ENCODE measurements at regions not wholly inside any gene's neighbourhood (a gene's known extent, or its start where the extent isn't known, plus 50 kb on each side); places are given as distances from the start of the nearest gene placed in this dataset.

DNA sequence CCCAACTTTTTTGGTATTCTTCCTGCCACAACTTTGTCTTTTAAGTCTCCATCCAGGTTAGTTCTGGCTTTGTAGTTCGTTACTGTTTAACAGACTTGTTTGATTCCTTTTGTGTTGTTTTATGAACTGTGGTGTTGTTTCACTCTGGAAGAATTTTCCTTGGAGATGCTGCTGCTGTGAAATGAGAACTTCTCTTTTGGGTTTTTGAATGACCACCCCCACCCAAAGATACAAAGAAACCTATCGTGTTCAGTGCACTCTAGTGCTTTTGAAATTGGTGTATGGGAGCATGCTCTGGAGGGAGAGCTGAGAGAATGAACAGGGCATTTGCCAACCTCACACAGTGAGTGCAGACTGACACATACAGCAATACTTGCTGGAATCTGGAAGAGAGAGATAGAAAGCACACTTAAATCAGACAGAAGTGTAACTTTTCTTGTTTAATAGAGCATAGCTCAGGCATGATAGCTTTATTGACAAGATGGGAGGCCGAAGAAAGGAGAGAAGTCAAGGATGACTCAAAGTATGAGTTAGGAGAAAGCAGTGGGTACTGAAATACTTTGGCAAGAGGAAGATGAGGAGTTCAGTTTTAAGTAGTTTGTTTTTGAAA, 293.1 kb downstream of the SOX4 start:
- ChIA-PET CTCF (no interaction called here), POLR2A (ENCODE audit: low non-redundant PET) (no interaction called here)
- DNase-seq (ENCODE audit: low spot score) = no peak
- TF ChIP-seq, protein P1, sequence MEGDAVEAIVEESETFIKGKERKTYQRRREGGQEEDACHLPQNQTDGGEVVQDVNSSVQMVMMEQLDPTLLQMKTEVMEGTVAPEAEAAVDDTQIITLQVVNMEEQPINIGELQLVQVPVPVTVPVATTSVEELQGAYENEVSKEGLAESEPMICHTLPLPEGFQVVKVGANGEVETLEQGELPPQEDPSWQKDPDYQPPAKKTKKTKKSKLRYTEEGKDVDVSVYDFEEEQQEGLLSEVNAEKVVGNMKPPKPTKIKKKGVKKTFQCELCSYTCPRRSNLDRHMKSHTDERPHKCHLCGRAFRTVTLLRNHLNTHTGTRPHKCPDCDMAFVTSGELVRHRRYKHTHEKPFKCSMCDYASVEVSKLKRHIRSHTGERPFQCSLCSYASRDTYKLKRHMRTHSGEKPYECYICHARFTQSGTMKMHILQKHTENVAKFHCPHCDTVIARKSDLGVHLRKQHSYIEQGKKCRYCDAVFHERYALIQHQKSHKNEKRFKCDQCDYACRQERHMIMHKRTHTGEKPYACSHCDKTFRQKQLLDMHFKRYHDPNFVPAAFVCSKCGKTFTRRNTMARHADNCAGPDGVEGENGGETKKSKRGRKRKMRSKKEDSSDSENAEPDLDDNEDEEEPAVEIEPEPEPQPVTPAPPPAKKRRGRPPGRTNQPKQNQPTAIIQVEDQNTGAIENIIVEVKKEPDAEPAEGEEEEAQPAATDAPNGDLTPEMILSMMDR (conservative IDR thresholded peaks at IDR 0.05; ENCODE audit: low read depth) = no peak
- no peak overlapping the region for H3K27ac ChIP-seq

DNA sequence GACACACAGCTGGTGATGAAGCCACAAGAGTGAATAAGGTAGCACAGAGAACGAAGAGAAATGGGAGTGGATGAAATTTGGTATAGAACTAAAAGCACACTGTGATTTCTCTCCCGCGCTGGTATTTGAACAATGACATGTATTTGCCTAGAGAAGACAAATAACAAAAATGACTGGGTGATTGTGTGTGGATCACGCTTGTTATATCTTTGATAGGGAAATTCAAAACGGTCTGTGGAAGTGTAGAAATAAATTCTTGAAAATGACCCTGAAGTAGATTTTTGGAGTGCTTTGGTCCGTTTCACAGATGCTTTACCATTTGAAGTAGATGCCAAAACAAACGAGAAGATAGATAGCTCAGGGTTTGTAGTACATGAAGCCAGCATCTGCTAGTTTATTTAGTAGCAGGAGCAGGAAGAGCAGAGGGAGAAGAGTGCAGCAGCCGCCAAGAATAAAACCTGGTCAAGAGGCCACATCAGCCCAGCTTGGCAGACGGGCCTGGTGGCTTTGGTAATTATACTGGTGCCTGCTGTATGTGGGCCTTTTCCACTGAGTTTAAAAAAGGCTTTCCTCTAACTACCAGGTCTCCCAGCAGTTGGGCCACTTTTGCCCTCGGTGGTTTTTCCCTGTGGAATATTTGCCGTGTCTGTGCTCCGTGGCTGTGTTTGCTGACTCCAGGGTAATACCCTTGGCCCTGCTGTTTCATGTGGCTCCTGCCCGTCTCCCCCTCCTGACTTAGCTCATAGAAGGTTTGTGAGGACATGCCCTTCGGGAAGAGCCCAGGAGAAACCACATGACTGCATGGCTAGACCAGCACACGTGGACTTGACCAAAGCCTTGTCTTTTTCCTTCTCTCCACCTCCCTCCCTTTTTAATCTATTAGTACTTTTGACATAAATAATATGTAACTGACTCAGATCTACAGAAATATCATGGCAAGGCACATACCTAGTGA, 294.0 kb downstream of the SOX4 start:
- CTCF ChIA-PET = no interaction called here
- H3K27ac ChIP-seq = peak overlapping the region; percentile 40
- TF ChIP-seq, protein P1 (conservative IDR thresholded peaks at IDR 0.05; ENCODE audit: low read depth) = no peak
- DNase-seq (ENCODE audit: low spot score) = no peak
- POLR2A ChIA-PET (ENCODE audit: low non-redundant PET) = no interaction called here

DNA sequence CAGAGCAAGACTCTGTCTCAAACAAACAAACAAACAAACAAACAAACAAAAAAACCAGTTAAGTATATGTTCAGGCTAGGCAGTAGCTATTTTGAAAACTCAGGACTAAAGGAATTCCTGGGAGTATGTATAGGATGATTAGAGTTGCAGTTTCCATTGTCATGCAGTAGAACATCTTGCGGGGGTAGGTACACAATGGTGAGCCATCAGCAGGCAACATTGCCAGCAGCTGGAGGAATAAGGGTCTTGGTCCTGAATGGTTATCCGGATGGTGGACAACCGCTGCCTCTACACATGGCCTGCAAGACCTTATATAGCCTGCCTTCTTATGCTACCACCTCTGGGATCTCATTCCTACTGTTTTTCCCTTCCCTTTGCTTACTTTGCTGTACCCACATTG, 297.5 kb downstream of the SOX4 start:
- TF ChIP-seq, protein P1 (conservative IDR thresholded peaks at IDR 0.05; ENCODE audit: low read depth) = no peak
- ChIA-PET CTCF (no interaction called here), POLR2A (ENCODE audit: low non-redundant PET) (no interaction called here)
- no peak overlapping the region for H3K27ac ChIP-seq
- DNase-seq (ENCODE audit: low spot score) = no peak

DNA sequence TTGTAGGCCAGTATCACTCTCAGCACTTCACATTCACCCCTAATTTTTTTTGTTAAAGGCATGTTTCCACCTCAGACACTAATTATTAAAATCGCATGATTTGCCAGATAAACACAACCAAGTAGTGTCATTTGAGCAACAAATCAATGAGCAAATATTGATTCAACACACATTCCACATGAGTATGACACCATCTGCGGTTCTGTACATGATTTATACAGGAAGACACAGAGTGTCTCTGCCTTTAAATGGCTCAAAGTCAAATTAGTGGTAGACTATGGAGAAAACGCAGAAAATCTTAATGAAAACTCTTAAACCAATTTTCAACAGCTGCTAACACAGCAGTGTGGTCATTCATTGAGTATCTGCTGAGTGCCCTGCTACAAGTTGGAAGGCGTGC, 300.2 kb downstream of the SOX4 start:
- TF ChIP-seq, protein P1 (conservative IDR thresholded peaks at IDR 0.05; ENCODE audit: low read depth) = no peak
- CTCF ChIA-PET = no interaction called here
- no peak for DNase-seq (ENCODE audit: low spot score)
- no peak overlapping the region for H3K27ac ChIP-seq
- POLR2A ChIA-PET (ENCODE audit: low non-redundant PET) = no interaction called here

DNA sequence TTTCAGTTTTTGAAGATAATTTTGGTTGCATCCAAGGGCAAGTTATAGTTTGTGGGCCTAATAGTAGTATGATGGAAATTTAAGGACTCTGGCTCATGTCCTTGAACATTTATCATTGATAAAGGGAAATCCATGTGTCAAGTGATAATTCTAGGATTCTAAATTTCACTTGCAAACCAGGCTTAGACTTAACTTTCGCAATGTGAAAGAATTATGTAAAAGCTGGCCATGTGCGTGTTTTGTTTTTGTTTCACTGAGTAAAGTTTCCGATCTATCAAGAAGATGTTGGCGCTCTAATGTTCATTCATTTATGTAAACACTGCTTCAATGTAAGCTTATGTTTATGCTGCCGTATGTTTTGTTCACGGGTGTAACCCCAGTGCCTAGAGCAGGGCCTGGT, 302.0 kb downstream of the SOX4 start:
- ChIA-PET POLR2A (ENCODE audit: low non-redundant PET) (no interaction called here), CTCF (no interaction called here)
- no peak for DNase-seq (ENCODE audit: low spot score)
- no peak overlapping the region for H3K27ac ChIP-seq
- TF ChIP-seq, protein P1 (conservative IDR thresholded peaks at IDR 0.05; ENCODE audit: low read depth) = no peak

DNA sequence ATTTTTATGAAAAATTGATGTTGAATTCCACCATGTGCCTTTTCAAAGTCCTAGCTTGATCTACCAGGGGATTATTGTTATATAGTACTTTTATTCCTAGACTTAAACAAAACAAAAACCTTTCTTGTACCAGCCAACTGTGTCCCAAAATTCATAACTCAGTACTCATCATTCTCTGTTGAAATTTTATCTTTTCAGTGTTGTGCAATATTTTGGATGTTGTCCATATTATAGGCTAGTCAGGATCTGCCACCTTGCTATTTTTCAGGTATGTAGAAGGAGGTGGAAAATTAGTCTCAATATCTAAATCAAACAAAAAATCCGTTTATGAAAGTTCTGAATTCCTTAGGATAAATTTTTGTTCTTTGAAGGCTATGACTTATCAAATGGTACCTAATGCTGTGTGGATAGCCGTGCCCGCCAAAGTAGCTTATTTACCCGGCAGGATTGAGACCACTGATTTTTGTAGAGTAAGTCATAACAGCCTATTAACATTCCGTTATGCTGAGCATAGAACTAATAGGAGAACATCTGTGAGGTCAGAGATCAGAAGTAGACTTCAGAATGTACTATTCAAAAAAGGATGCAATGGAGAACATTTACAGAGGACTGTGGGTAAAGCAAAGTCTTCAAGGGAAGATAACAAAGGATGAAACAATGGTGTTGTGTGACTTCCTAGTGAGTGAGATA, 304.7 kb downstream of the SOX4 start:
- peak; percentile 52 for DNase-seq (ENCODE audit: low spot score)
- TF ChIP-seq, protein P1 (conservative IDR thresholded peaks at IDR 0.05; ENCODE audit: low read depth) = no peak
- H3K27ac ChIP-seq = no peak overlapping the region; the same call in 1 of the 2 replicates
- ChIA-PET POLR2A (ENCODE audit: low non-redundant PET) (no interaction called here), CTCF (interaction anchor here (0.6 kb wide), 1 partner anchor 159 kb away, joined by 5 read pairs; no protein-coding TSS in a partner anchor)

All from RWPE1 (cell line).